ENCODE measurements at regions not wholly inside any gene's neighbourhood (a gene's known extent, or its start where the extent isn't known, plus 50 kb on each side); places are given as distances from the start of the nearest gene placed in this dataset.

- Mint-ChIP-seq H3K4me3 (no peak overlapping the region), H3K4me1 (no peaks in the 10 kb centered on the region), H3K36me3 (no peaks in the 10 kb centered on the region), H3K9me3 (no peaks in the 10 kb centered on the region), H3K27ac (no peak overlapping the region)
- DNase-seq (ENCODE audit: low spot score in 2 of 2): no peak
- ATAC-seq: no peak
Measured at GRCh38 chr6:11917951-11918738, 94.0 kb upstream of the HIVEP1 start.

- DNase-seq (ENCODE audit: low spot score in 2 of 2): no peak
- H3K36me3 Mint-ChIP-seq: no peaks in the 10 kb centered on the region
- ATAC-seq: no peak
- no peaks in the 10 kb centered on the region for H3K9me3 Mint-ChIP-seq
- H3K4me1 Mint-ChIP-seq: no peaks in the 10 kb centered on the region
- no peak overlapping the region for H3K4me3 Mint-ChIP-seq
- no peak overlapping the region for H3K27ac Mint-ChIP-seq
Measured at GRCh38 chr6:11912420-11912819, 99.7 kb upstream of the HIVEP1 start.

- no peaks in the 10 kb centered on the region for H3K4me1 Mint-ChIP-seq
- no peaks in the 10 kb centered on the region for H3K36me3 Mint-ChIP-seq
- DNase-seq (ENCODE audit: low spot score in 2 of 2) (no peak), ATAC-seq (no peak)
- no peak overlapping the region for H3K27ac Mint-ChIP-seq
- no peaks in the 10 kb centered on the region for H3K9me3 Mint-ChIP-seq
- H3K4me3 Mint-ChIP-seq: no peak overlapping the region
Measured at GRCh38 chr6:11911538-11911937, 100.6 kb upstream of the HIVEP1 start.

- no peaks in the 10 kb centered on the region for H3K4me1 Mint-ChIP-seq
- DNase-seq (ENCODE audit: low spot score in 2 of 2) (no peak), ATAC-seq (no peak)
- H3K9me3 Mint-ChIP-seq: no peaks in the 10 kb centered on the region
- H3K4me3 Mint-ChIP-seq: no peak overlapping the region
- no peak overlapping the region for H3K27ac Mint-ChIP-seq
- H3K36me3 Mint-ChIP-seq: no peaks in the 10 kb centered on the region
Measured at GRCh38 chr6:11909696-11910132, 102.4 kb upstream of the HIVEP1 start.

- Mint-ChIP-seq H3K4me3 (no peak overlapping the region), H3K36me3 (no peaks in the 10 kb centered on the region), H3K4me1 (no peaks in the 10 kb centered on the region), H3K9me3 (no peaks in the 10 kb centered on the region), H3K27ac (no peak overlapping the region)
- ATAC-seq (no peak), DNase-seq (ENCODE audit: low spot score in 2 of 2) (no peak)
Measured at GRCh38 chr6:11908436-11909105, 103.5 kb upstream of the HIVEP1 start.

GRCh38 chr6:11903645-11904044 is 108.5 kb upstream of the HIVEP1 start:
- no peaks in the 10 kb centered on the region for H3K36me3 Mint-ChIP-seq
- peaks cover 11% of the 10 kb centered on the region for H3K4me1 Mint-ChIP-seq
- H3K27ac Mint-ChIP-seq: no peak overlapping the region
- H3K4me3 Mint-ChIP-seq: no peak overlapping the region
- no peak for DNase-seq (ENCODE audit: low spot score in 2 of 2)
- H3K9me3 Mint-ChIP-seq: no peaks in the 10 kb centered on the region
- ATAC-seq: no peak

GRCh38 chr6:11902527-11902926 is 109.6 kb upstream of the HIVEP1 start:
- DNase-seq (ENCODE audit: low spot score in 2 of 2): no peak

GRCh38 chr6:11900662-11901598 is 111.2 kb upstream of the HIVEP1 start:
- peak overlapping the region; percentile 21 for H3K4me3 Mint-ChIP-seq
- H3K36me3 Mint-ChIP-seq: no peaks in the 10 kb centered on the region
- ATAC-seq: no peak
- peaks cover 11% of the 10 kb centered on the region for H3K4me1 Mint-ChIP-seq
- no peaks in the 10 kb centered on the region for H3K9me3 Mint-ChIP-seq
- DNase-seq (ENCODE audit: low spot score in 2 of 2): no peak
- no peak overlapping the region for H3K27ac Mint-ChIP-seq

More at GRCh38 chr6:11902527-11902926, 109.6 kb upstream of the HIVEP1 start:
- H3K4me3 Mint-ChIP-seq: no peak overlapping the region
- ATAC-seq: no peak
- H3K27ac Mint-ChIP-seq: no peak overlapping the region
- H3K36me3 Mint-ChIP-seq: no peaks in the 10 kb centered on the region
- peaks cover 11% of the 10 kb centered on the region for H3K4me1 Mint-ChIP-seq
- no peaks in the 10 kb centered on the region for H3K9me3 Mint-ChIP-seq

- Mint-ChIP-seq H3K36me3 (no peaks in the 10 kb centered on the region), H3K27ac (no peak overlapping the region), H3K4me3 (no peak overlapping the region), H3K4me1 (peaks cover 11% of the 10 kb centered on the region), H3K9me3 (peaks cover 3% of the 10 kb centered on the region)
- ATAC-seq (no peak), DNase-seq (ENCODE audit: low spot score in 2 of 2) (no peak)
Measured at GRCh38 chr6:11899645-11900044, 112.5 kb upstream of the HIVEP1 start.

GRCh38 chr6:11894212-11894611 is 115.6 kb upstream of the ADTRP start:
- no peaks in the 10 kb centered on the region for H3K36me3 Mint-ChIP-seq
- DNase-seq (ENCODE audit: low spot score in 2 of 2): no peak
- no peaks in the 10 kb centered on the region for H3K4me1 Mint-ChIP-seq
- no peak overlapping the region for H3K27ac Mint-ChIP-seq
- ATAC-seq: no peak
- peaks cover 3% of the 10 kb centered on the region for H3K9me3 Mint-ChIP-seq
- H3K4me3 Mint-ChIP-seq: no peak overlapping the region

GRCh38 chr6:11891547-11891946 is 112.9 kb upstream of the ADTRP start:
- Mint-ChIP-seq H3K36me3 (no peaks in the 10 kb centered on the region), H3K27ac (no peak overlapping the region), H3K4me3 (no peak overlapping the region), H3K4me1 (no peaks in the 10 kb centered on the region), H3K9me3 (peaks cover 3% of the 10 kb centered on the region)
- DNase-seq (ENCODE audit: low spot score in 2 of 2): no peak
- ATAC-seq: no peak

- DNase-seq (ENCODE audit: low spot score in 2 of 2) (no peak), ATAC-seq (no peak)
- Mint-ChIP-seq H3K36me3 (no peaks in the 10 kb centered on the region), H3K4me3 (no peak overlapping the region), H3K27ac (no peak overlapping the region), H3K9me3 (peaks cover 2% of the 10 kb centered on the region), H3K4me1 (no peaks in the 10 kb centered on the region)
Measured at GRCh38 chr6:11890849-11891248, 112.2 kb upstream of the ADTRP start.

- Mint-ChIP-seq H3K9me3 (no peaks in the 10 kb centered on the region), H3K27ac (no peak overlapping the region), H3K4me1 (no peaks in the 10 kb centered on the region), H3K36me3 (no peaks in the 10 kb centered on the region), H3K4me3 (no peak overlapping the region)
- ATAC-seq (no peak), DNase-seq (ENCODE audit: low spot score in 2 of 2) (no peak)
Measured at GRCh38 chr6:11890209-11890608, 111.6 kb upstream of the ADTRP start.

- Mint-ChIP-seq H3K36me3 (no peaks in the 10 kb centered on the region), H3K27ac (no peak overlapping the region), H3K4me3 (no peak overlapping the region), H3K4me1 (no peaks in the 10 kb centered on the region), H3K9me3 (no peaks in the 10 kb centered on the region)
- DNase-seq (ENCODE audit: low spot score in 2 of 2): no peak
- ATAC-seq: no peak
Measured at GRCh38 chr6:11889572-11889971, 111.0 kb upstream of the ADTRP start.

GRCh38 chr6:11888727-11889126 is 110.1 kb upstream of the ADTRP start:
- ATAC-seq: no peak
- no peak for DNase-seq (ENCODE audit: low spot score in 2 of 2)
- Mint-ChIP-seq H3K4me1 (no peaks in the 10 kb centered on the region), H3K27ac (no peak overlapping the region), H3K9me3 (no peaks in the 10 kb centered on the region), H3K4me3 (no peak overlapping the region), H3K36me3 (no peaks in the 10 kb centered on the region)
